HG03139 (cell line): ENCODE measurements at regions not wholly inside any gene's neighbourhood (a gene's known extent, or its start where the extent isn't known, plus 50 kb on each side); places are given as distances from the start of the nearest gene placed in this dataset.
"Not testable (repeated sequence)": the region's sequence is repeated elsewhere in the genome, so short reads cannot be mapped to it uniquely, and the experiment has no call there.

ENCODE experiments used
- ATAC-seq: cut with Tn5 transposase; IDR thresholded peaks from one replicate; pipeline ENCODE4 v1.9.1; 2021; ENCODE audit not compliant: unreplicated experiment

DNA sequence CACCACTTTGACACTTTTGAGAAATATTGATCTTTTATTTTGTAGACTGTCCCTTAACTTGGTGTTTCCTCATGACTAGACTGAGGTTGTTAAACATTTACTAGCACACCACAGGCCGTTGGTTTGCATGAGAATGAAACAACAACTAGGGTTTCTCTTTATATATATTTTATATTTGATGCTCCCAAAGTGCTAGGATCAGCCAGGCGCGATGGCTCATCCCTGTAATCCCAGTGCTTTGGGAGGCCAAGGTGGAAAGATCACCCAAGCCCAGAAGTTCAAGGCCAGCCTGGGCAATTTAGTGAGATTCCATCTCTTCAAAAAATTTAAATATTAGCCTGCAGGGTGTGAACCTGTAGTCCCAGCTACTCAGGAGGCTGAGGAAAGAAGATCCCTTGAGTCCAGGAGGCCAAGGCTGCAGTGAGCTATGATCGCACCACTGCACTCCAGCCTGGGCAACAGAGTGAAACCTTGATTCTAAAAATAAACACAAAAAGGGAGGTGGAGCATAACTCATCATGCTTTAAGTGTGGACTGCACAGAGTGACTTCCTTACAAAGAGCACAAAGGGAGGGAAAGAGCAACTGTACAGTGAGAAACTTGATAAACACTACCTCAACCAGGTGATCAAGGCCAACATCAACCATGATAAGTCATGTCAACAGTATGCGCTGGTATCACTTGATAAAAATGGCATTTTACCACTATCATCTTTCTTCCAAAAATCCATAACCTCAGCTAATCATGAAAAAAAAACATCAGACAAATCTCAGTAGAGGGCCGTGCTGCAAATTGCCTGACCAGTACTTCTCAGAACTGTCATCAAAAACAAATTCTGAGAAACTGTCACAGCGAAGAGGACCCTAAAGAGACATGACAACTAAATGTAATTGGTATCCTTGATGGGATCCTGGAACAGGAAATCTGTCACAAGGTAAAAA lies 72.8 kb upstream of the ATF7IP2 start:
- peak; percentile 75 for ATAC-seq

DNA sequence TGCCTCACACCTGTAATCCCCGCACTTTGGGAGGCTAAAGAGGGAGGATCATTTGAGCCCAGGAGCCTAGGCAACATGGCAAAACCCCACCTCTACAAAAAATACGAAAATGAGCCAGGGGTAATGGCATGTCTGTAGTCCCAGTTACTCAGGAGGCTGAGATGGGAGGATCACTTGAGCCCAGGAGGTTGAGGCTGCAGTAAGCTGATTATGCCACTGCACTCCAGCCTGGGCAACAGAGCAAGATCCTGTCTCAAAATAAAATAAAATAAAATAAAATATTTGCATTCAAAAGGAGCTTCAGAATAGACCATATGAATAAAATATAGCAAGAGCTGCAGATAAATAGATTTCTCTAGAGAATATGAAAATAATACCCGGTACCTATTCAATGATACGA lies 71.5 kb upstream of the ATF7IP2 start:
- ATAC-seq, result no peak

DNA sequence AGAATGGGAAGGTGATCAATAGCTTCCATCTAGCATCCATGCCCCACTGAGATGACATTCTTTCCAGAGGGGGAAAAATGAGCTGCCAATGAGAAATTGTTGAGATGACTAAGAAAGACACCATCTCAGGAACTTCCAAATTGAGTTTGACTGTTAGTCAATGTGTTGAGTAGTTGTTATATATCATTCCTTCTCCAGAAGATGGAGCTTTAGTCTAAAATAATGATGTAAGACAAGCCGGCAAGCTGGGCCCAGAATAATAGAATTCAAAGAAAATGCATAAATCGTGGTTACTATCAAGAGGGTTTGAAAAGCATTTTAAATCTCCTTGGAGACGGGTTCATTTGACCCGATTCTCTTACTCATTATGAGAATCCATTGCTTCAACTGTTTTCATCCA lies 71.0 kb upstream of the ATF7IP2 start:
- no peak for ATAC-seq

DNA sequence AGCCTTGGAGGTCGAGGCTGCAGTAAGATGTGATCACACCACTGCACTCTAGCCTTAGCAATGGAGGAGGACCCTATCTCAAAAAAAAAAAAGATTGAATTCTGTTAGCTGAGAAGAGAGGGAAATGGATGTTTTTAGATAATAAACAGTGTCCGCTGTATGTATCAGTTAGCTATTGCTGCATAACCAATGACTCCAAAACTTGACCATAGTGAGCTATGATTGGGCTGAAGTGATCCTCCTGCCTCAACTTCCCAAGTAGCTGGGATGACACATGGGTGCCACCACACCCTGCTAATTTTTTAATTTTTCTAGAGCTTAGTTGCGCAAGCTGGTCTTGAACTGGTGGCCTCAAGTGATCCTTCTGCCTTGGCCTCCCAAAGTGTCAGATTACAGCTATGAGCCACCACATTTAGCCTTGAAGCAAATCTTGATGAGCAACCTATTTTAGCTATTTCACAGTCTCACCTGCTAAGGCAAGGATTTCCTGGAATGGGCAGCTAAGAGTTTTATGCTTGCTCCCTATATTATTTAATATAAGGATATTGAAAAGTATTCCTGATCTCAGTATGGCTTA lies 68.3 kb upstream of the ATF7IP2 start:
- ATAC-seq, result no peak

DNA sequence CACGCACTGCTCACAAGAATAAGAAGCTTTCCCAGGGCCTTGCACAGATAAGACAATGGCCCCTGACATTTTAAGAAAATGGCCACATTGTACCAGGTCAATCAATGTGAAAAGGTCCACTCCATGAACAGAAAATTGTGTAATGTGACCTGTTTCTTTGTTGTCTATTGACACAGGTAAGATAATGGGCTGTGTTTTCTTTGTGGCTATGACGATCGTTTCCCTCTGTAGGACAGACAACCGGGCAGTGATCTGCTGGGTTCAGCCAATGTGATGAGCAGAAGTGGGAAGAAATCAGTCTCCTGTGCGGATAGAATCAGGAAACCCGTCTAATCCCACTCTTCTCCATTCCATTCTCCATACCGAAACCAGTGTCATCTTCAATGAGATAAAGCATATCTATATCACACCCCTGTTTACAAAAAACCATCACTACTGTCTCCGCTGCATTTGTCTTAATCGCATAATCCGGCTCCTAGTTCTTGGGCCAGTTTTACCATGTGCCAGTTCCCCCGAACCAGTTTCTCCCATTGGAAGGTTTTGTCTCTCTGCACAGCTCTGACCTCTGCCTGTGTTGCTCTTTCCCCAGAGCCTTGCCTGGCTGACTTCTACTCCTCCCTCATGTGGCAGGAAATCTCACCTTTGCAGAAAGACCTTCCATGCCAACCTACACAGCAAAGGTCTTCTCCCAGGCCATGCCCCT lies 66.9 kb upstream of the ATF7IP2 start:
- no peak for ATAC-seq

DNA sequence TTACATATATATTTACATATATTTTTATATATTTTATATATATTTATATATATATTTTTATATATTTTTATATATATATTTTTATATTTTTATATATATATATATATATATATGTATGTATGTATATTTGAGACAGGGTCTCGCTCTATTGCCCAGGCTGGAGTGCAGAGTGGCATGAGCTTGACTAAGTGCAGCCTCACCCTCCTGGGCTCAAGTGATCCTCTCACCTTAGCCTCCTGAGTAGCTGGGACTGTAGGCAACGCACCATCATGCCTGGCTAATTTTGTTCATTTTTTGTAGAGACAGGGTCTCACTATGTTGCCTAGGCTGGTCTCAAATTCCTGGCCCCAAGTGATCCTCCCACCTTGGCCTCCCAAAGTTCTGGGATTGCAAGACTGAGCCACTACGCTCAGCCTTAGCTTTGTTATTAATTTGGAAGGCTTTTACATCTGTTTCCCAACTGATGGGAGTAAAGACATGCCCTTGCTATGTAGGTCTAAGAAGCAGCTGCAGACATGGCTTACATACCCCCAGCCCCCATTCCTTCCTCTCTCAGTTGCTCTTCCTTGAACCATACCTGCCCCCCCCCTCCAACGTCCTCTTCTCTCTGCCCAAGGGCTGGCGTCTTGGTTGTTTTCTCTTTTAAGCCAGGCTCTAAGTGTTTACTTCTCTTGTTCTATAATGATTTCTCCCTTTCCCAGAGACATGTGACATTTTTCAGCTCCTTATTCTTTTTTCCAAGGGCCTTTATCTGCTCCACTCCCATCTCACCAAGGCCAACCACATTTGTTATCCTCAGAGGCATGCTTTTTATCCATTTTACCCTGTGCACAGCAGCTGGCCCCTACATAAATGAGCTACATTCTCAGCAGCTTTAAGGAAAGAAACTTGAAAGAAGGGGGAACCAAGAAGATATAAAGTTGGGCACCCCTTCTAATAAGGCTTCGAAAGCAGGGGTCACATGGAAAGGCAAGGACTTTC lies 64.2 kb upstream of the ATF7IP2 start:
- no peak for ATAC-seq

DNA sequence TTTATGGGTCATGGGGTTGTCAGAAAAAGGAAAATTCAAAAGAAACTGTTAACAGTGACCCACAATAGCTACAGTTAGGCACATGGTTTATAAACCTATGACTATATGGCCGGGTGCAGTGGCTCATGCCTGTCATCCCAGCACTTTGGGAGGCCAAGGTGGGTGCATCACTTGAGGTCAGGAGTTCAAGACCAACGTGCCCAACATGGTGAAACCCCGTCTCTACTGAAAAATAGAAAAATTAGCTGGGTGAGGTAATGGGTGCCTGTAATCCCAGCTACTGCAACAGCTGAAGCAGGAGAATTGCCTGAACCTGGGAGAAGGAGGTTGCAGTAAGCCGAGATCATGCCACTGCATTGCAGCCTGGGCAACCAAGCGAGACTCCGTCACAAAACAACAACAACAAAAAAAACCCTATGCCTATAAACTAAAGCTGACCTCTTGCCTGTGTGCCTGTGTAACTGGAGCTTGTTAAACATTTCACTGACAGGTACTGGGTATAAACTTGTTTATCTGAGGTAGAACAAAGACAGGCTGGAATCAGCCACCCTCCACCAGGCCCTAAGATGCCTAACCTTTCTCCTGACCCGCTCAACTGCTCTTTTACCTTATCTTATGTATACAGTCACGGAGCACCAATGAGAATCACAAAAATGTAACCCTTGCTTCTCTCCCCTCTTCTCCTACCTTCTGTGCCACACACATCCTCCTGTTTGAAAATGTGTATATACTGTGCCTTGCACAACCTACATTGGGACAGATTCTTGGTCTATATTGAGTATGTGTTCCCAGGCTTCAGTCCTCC lies 62.9 kb upstream of the ATF7IP2 start:
- ATAC-seq, result no peak

DNA sequence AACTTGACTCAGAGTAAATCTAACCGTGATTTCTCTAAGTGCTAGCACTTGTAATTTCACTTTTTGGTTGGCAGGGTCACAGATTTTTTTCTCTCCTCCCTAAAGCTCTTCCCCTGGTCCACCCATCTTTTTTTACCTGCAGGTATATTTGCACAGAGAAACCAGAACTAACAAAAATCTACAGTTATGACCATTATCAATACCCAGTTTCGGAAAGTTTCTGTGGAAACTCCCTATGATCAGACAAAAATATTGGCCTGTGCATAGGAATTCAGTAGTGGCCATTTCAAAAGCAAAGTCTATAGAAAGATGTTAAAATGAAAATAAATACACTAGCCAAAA lies 62.4 kb upstream of the ATF7IP2 start:
- ATAC-seq, result no peak

DNA sequence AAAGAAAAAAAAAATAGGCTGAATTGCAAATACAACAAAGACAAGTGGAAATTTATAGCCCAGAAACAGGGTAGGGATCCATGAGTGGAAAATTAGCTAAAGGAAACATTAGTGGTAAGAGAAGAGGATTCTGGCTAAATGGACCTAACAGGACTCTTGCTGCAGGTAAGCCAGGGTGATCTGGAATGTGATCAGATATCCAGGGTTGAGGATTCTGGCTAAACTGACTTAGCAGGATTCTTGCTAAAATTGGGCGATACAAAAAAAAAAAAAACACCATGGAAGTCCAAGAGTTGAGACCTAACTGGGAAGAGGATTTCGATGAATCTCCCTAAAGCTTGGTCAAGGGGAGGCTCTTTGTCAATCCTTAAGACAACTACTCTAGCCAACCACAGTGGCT lies 61.7 kb upstream of the ATF7IP2 start:
- ATAC-seq, result no peak

DNA sequence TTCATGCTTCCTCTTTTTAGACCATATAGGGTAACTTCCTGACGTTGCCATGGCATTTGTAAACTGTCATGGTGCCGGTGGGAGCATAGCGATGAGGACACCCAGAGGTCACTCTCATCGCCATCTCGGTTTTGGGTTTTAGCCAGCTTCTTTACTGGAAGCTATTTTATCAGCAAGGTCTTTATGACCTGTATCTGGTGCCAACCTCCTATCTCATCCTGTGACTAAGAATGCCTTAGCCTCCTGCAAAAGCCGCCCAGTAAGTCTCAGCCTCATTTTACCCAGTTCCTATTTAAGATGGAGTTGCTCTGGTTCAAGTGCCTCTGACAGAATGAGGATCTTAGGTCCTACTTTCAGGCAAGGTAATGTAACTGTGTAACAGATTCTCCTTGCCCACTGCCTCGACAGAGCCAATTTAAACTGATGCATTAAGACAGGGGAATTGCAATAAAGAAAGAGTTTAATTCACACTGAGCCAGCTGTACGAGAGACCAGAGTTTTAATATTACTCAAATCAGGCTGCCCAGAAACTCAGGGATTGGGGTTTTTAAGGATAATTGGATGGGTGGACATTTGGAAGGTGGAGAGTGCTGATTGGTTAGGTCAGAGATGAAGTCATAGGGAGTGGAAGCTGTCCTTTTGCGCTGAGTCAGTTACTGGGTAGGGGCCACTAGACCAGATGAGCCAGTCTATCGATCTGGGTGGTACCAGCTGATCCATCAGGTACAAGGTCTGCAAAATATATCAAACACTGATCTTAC lies 59.9 kb upstream of the ATF7IP2 start:
- no peak for ATAC-seq

DNA sequence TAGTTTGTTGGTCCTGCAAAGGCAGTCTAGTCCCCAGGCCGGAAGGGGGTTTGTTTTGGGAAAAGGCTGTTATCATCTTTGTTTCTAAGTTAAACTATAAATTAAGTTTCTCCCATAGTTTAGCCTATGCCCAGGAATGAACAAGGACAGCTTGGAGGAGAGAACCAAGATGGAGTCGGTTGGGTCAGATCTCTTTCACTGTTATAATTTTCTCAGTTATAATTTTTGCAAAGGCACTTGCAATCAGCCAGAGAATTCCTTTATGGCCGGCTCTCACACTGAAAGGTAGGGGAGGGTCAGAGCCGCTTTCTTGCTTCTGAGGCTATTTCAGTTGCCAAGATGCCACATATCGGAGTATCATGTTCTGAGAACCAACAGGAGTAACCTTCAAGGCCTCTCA lies 59.2 kb upstream of the ATF7IP2 start:
- no peak for ATAC-seq

DNA sequence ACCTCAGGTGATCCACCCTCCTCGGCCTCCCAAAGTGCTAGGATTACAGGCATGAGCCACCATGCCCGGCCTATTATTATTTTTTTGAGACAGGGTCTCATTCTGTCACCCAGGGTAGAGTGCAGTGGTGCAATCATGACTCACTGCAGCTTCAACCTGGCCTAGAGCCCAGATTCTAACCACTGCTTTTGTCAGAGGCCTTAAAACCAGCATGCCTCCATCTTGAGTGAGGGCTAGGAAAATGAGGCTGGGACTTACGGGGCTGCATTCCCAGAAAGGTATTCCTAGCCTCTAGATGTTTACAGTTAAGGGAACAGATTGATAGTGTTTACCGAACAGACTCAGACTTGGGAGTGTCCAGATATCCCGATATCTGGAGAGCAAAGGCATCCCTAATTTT lies 57.6 kb upstream of the ATF7IP2 start:
- not testable (repeated sequence) for ATAC-seq

DNA sequence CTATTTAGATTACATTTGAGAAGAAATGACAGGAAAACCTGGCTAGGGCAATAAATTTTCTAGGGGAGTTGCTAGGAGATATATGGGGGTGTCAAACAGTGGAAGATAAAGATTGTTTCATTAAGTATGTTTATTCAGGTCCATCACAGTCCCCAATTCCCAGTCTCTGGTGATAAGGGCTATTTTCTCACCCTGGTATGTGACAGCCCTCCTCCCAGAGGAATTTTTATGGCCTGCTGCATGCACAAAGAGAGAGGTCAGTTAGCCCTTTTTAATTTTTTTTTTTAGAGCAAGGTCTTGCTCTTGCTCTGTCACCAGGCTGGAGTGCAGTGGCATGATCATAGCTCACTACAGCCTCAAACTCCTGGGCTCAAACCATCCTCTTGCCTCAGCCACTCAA lies 53.6 kb upstream of the ATF7IP2 start:
- ATAC-seq, result no peak

DNA sequence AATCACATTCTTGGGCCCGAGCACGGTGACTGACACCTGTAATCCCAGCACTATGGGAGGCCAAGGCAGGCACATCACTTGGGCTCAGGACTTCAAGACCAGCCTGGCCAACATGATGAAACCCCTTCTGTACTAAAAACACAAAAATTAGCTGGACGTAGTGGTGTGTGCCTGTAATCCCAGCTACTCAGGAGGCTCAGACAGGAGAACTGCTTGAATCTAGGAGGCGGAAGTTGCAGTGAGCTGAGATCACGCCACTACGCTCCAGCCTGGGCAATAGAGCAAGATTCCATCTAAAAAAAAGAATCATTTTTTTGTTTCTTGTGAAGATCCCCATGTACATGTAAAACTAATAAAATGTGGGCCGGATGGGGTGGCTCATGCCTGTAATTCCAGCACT lies 53.1 kb upstream of the ATF7IP2 start:
- no peak for ATAC-seq

DNA sequence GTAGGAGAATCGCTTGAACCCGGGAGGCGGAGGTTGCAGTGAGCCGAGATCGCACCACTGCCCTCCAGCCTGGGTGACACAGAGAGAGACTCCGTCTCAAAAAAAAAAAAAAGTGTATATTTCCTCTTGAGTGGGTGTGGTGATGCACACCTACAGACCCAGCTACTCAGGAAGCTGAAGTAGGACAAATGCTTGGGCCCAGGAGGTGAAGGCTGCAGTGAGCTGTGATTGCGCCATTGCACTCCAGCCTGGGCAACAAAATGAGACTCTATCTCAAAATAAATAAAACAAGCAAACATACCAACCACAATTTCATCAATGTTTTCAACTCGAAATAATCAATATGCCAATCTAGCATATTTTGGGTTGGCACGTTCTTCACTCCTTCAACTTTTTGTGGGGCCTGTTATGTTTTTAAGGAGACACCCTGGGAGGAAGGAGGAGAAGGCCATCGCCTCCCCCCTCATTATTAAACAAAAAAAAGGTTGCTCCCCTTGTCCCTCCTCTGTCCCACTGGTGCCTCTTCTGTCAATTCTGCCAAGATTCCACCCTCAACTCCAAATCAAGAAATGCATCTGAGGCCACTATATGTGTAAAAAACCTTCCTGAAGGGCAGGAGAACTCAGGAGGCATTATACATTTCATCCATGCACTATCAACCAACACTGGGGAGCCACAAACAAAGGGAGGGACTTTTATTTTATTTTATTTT lies 52.4 kb upstream of the ATF7IP2 start:
- no peak for ATAC-seq

DNA sequence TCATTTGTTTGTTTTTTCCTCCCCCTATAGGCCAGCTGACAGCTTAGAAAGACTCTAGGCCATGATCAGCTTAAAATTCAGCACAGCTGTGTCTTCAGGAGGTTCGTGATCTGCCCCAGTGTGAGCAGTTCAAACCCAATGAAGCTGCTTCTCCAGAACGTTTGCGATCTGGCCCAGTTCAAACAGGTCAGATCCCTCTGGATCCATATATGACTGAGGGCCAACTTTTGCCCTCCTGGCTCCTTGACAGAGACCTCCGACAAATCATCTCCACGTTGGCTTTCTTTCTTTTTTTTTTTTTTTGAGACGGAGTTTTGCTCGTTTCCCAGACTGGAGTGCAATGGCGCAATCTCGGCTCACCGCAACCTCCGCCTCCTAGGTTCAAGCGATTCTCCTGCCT lies 50.2 kb upstream of the ATF7IP2 start:
- no peak for ATAC-seq
